IPS-NIHi7 (cell line): ENCODE measurements at regions not wholly inside any gene's neighbourhood (a gene's known extent, or its start where the extent isn't known, plus 50 kb on each side); places are given as distances from the start of the nearest gene placed in this dataset.

ENCODE experiments used
- DNase-seq: peaks from one replicate; pipeline ENCODE4 v3.0.0; 2012; ENCODE audit warnings: mixed read lengths; ENCODE audit errors: extremely low spot score

- no peak for DNase-seq
Observed at GRCh38 chrX:10747975-10748374, 127.6 kb upstream of the MID1 start.

GRCh38 chrX:10749113-10749512 lies 128.7 kb upstream of the MID1 start:
- no peak for DNase-seq

GRCh38 chrX:10750581-10750980 lies 130.2 kb upstream of the MID1 start:
- DNase-seq, result no peak

GRCh38 chrX:10753116-10753515 lies 132.7 kb upstream of the MID1 start:
- DNase-seq, result no peak

GRCh38 chrX:10754445-10754844 lies 134.1 kb upstream of the MID1 start:
- DNase-seq, result no peak

GRCh38 chrX:10755439-10756334 lies 135.3 kb upstream of the MID1 start:
- peak; percentile 77 for DNase-seq

GRCh38 chrX:10756441-10756840 lies 136.1 kb upstream of the MID1 start:
- DNase-seq, result no peak

- peak; percentile 73 for DNase-seq
Observed at GRCh38 chrX:10759141-10759799, 138.9 kb upstream of the MID1 start.

- no peak for DNase-seq
Observed at GRCh38 chrX:10761447-10761846, 141.1 kb upstream of the MID1 start.

GRCh38 chrX:10769195-10769594 lies 148.8 kb upstream of the MID1 start:
- DNase-seq, result peak; percentile 68

GRCh38 chrX:10769696-10770619 lies 149.6 kb upstream of the MID1 start:
- no peak for DNase-seq

GRCh38 chrX:10773318-10773717 lies 152.9 kb upstream of the MID1 start:
- no peak for DNase-seq

GRCh38 chrX:10781847-10782530 lies 161.6 kb upstream of the MID1 start:
- DNase-seq, result no peak

GRCh38 chrX:10783451-10783995 lies 163.1 kb upstream of the MID1 start:
- no peak for DNase-seq

GRCh38 chrX:10787264-10787663 lies 166.9 kb upstream of the MID1 start:
- DNase-seq, result no peak

GRCh38 chrX:10794203-10794630 lies 173.8 kb upstream of the MID1 start:
- no peak for DNase-seq

- DNase-seq, result no peak
Observed at GRCh38 chrX:10795721-10796120, 175.3 kb upstream of the MID1 start.

GRCh38 chrX:10797466-10797865 lies 177.1 kb upstream of the MID1 start:
- no peak for DNase-seq

GRCh38 chrX:10798041-10798440 lies 177.7 kb upstream of the MID1 start:
- DNase-seq, result no peak

- no peak for DNase-seq
Observed at GRCh38 chrX:10800796-10801195, 180.4 kb upstream of the MID1 start.

- no peak for DNase-seq
Observed at GRCh38 chrX:10811111-10811510, 190.7 kb upstream of the MID1 start.
